ENCODE measurements at regions not wholly inside any gene's neighbourhood (a gene's known extent, or its start where the extent isn't known, plus 50 kb on each side); places are given as distances from the start of the nearest gene placed in this dataset.

GRCh38 chr4:38377195-38377594 is 286.8 kb upstream of the KLF3 start:
- no peaks in the 10 kb centered on the region for H3F3A ChIP-seq (ENCODE audit: insufficient read depth, low read length)

GRCh38 chr4:38378478-38378877 is 285.5 kb upstream of the KLF3 start:
- no peaks in the 10 kb centered on the region for H3F3A ChIP-seq (ENCODE audit: insufficient read depth, low read length)
- H3K27me3 ChIP-seq (ENCODE audit: insufficient read depth, low read length) = no peaks in the 10 kb centered on the region
- no peaks in the 10 kb centered on the region for H3K9me2 ChIP-seq (ENCODE audit: low read depth, low read length)
- TF ChIP-seq EZH2 (IDR thresholded peaks at IDR 0.05; ENCODE audit: borderline replicate concordance, low read length) = no peak
- no peak for TF ChIP-seq CTCF (IDR thresholded peaks at IDR 0.05; ENCODE audit: low read length)
- no peak overlapping the region for H3K4me3 ChIP-seq (ENCODE audit: low read depth, low read length, poor library complexity, severe bottlenecking)
- H2AFZ ChIP-seq (ENCODE audit: low read length) = no peak overlapping the region
- H3K4me2 ChIP-seq (ENCODE audit: low read length) = no peak overlapping the region
- no peaks in the 10 kb centered on the region for H3K4me1 ChIP-seq (ENCODE audit: insufficient read depth, low read length, severe bottlenecking)
- no peaks in the 10 kb centered on the region for H3K9me3 ChIP-seq (ENCODE audit: low read length)
- no peaks in the 10 kb centered on the region for H3K79me2 ChIP-seq (ENCODE audit: insufficient read depth, low read length)
- H3K9ac ChIP-seq (ENCODE audit: low read length) = no peak overlapping the region
- H3K27ac ChIP-seq (ENCODE audit: low read depth, low read length, poor library complexity, severe bottlenecking) = no peak overlapping the region
- no peaks in the 10 kb centered on the region for H4K20me1 ChIP-seq (ENCODE audit: insufficient read depth, low read length)
- no peaks in the 10 kb centered on the region for H3K36me3 ChIP-seq (ENCODE audit: insufficient read depth, low read length)

More at GRCh38 chr4:38377195-38377594, 286.8 kb upstream of the KLF3 start:
- TF ChIP-seq EZH2 (IDR thresholded peaks at IDR 0.05; ENCODE audit: borderline replicate concordance, low read length) = no peak
- no peak for TF ChIP-seq CTCF (IDR thresholded peaks at IDR 0.05; ENCODE audit: low read length)
- no peak overlapping the region for H2AFZ ChIP-seq (ENCODE audit: low read length)
- H3K4me2 ChIP-seq (ENCODE audit: low read length) = no peak overlapping the region
- no peaks in the 10 kb centered on the region for H3K9me3 ChIP-seq (ENCODE audit: low read length)
- H3K36me3 ChIP-seq (ENCODE audit: insufficient read depth, low read length) = no peaks in the 10 kb centered on the region
- no peaks in the 10 kb centered on the region for H3K4me1 ChIP-seq (ENCODE audit: insufficient read depth, low read length, severe bottlenecking)
- no peak overlapping the region for H3K4me3 ChIP-seq (ENCODE audit: low read depth, low read length, poor library complexity, severe bottlenecking)
- no peak overlapping the region for H3K27ac ChIP-seq (ENCODE audit: low read depth, low read length, poor library complexity, severe bottlenecking)
- no peaks in the 10 kb centered on the region for H3K79me2 ChIP-seq (ENCODE audit: insufficient read depth, low read length)
- no peaks in the 10 kb centered on the region for H4K20me1 ChIP-seq (ENCODE audit: insufficient read depth, low read length)
- H3K27me3 ChIP-seq (ENCODE audit: insufficient read depth, low read length) = no peaks in the 10 kb centered on the region
- H3K9ac ChIP-seq (ENCODE audit: low read length) = no peak overlapping the region
- no peaks in the 10 kb centered on the region for H3K9me2 ChIP-seq (ENCODE audit: low read depth, low read length)

- no peaks in the 10 kb centered on the region for H3K79me2 ChIP-seq (ENCODE audit: insufficient read depth, low read length)
- H3K9me2 ChIP-seq (ENCODE audit: low read depth, low read length) = no peaks in the 10 kb centered on the region
- H3K4me3 ChIP-seq (ENCODE audit: low read depth, low read length, poor library complexity, severe bottlenecking) = no peak overlapping the region
- H4K20me1 ChIP-seq (ENCODE audit: insufficient read depth, low read length) = no peaks in the 10 kb centered on the region
- H3K4me1 ChIP-seq (ENCODE audit: insufficient read depth, low read length, severe bottlenecking) = no peaks in the 10 kb centered on the region
- H3K9me3 ChIP-seq (ENCODE audit: low read length) = no peaks in the 10 kb centered on the region
- no peak overlapping the region for H2AFZ ChIP-seq (ENCODE audit: low read length)
- no peak overlapping the region for H3K4me2 ChIP-seq (ENCODE audit: low read length)
- no peak overlapping the region for H3K27ac ChIP-seq (ENCODE audit: low read depth, low read length, poor library complexity, severe bottlenecking)
- TF ChIP-seq CTCF (IDR thresholded peaks at IDR 0.05; ENCODE audit: low read length) = no peak
- no peak for TF ChIP-seq EZH2 (IDR thresholded peaks at IDR 0.05; ENCODE audit: borderline replicate concordance, low read length)
- H3K36me3 ChIP-seq (ENCODE audit: insufficient read depth, low read length) = no peaks in the 10 kb centered on the region
- no peaks in the 10 kb centered on the region for H3F3A ChIP-seq (ENCODE audit: insufficient read depth, low read length)
- H3K9ac ChIP-seq (ENCODE audit: low read length) = no peak overlapping the region
- no peaks in the 10 kb centered on the region for H3K27me3 ChIP-seq (ENCODE audit: insufficient read depth, low read length)
Measured at GRCh38 chr4:38381788-38382187, 282.2 kb upstream of the KLF3 start.

All from OCI-LY1 (cell line).